K562 (cell line): ENCODE measurements at regions not wholly inside any gene's neighbourhood (a gene's known extent, or its start where the extent isn't known, plus 50 kb on each side); places are given as distances from the start of the nearest gene placed in this dataset.

ENCODE experiments used
- MXI1 ChIP-seq: IDR thresholded peaks from 2 replicates; pipeline ENCODE4 v1.6.1; 2011; ENCODE audit warnings: low read depth, mild to moderate bottlenecking, improper control_type of control experiment, low read length
- NR2C1 ChIP-seq, 2 experiments: fragments of 450-650 bp; IDR thresholded peaks; 2 replicates each; pipeline ENCODE4 v1.6.1; 2017; ENCODE audit warnings: mild to moderate bottlenecking in 2 of 2, antibody characterized with exemption in 1 of 2, inconsistent platforms in 1 of 2, missing compliant biosample characterization in 1 of 2, missing genetic modification characterization in 1 of 2
- ZNF644 ChIP-seq: fragments of 200-800 bp; sonication (Bioruptor generic); IDR thresholded peaks from 2 replicates; pipeline ENCODE4 v1.6.1; 2016; ENCODE audit warnings: low read depth, missing genetic modification characterization, missing compliant biosample characterization
- TF ChIP-seq, protein P1 (sequence below): IDR thresholded peaks from 2 replicates; pipeline ENCODE4 v1.6.1; 2011; ENCODE audit not compliant: insufficient read length; ENCODE audit errors: extremely low read depth
- TF ChIP-seq, protein P2 (sequence below): sonication (generic); formaldehyde crosslinking; IDR thresholded peaks from 2 replicates; pipeline ENCODE4 v1.8.1; 2023; ENCODE audit warnings: mild to moderate bottlenecking, missing genetic modification reagents, moderate library complexity

DNA sequence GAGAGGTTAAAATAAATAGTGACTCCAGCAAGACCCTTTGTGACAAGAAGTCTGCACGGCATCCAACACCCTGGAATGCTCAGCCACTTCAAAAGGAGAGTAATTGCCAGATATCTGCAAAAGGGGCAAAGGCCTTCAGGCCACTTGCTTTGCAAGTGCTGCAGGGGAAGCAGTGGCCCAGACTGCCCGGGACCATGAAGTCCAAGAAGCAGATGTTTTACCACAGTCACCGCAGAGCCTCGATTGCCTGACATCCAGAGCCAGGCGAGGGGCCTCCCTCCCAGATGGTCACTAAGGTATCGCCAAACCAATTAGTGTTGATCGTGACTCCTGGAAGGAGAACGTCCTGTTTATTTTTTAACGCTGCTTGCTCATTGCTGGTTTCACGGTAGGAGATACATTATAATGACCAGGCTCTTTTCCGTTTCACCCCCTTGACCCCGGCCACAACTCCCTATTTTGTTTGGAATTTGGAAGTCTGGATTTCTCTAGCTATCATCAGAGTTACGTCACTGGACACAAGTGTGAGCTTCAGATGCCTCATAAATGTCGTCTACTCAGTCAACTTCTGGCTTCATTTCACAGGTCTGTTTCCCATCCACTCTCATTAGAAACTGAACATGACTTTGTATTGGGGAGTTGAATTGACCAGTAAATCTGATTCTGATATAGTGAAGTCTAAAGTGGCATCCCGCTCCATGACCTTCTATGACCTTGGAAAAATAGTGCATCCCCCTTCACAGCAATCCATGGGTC, 276.2 kb downstream of the WDR11 start:
- TF ChIP-seq NR2C1 (IDR thresholded peaks at IDR 0.05) (no peak), NR2C1 (tag; IDR thresholded peaks at IDR 0.05) (no peak), MXI1 (no peak), ZNF644 (no peak)
- TF ChIP-seq, protein P1, sequence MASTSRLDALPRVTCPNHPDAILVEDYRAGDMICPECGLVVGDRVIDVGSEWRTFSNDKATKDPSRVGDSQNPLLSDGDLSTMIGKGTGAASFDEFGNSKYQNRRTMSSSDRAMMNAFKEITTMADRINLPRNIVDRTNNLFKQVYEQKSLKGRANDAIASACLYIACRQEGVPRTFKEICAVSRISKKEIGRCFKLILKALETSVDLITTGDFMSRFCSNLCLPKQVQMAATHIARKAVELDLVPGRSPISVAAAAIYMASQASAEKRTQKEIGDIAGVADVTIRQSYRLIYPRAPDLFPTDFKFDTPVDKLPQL = no peak
- TF ChIP-seq, protein P2, sequence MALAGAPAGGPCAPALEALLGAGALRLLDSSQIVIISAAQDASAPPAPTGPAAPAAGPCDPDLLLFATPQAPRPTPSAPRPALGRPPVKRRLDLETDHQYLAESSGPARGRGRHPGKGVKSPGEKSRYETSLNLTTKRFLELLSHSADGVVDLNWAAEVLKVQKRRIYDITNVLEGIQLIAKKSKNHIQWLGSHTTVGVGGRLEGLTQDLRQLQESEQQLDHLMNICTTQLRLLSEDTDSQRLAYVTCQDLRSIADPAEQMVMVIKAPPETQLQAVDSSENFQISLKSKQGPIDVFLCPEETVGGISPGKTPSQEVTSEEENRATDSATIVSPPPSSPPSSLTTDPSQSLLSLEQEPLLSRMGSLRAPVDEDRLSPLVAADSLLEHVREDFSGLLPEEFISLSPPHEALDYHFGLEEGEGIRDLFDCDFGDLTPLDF (CRISPR knock-in tag) = no peak
